Heart left ventricle (tissue), 13 donors: ENCODE measurements at regions not wholly inside any gene's neighbourhood (a gene's known extent, or its start where the extent isn't known, plus 50 kb on each side); places are given as distances from the start of the nearest gene placed in this dataset.

Experiments
- CTCF ChIP-seq, 12 donors: fragments of 200-600 bp; sonication (generic) in 4 of 12; IDR thresholded peaks; one replicate each; pipeline versions ENCODE4 v1.5.0 to v1.8.0; 2018 to 2022; ENCODE audit warnings: antibody characterized with exemption in 12 of 12, mild to moderate bottlenecking in 5 of 12
- POLR2A ChIP-seq, 2 donors: fragments of 450-650 bp; IDR thresholded peaks; one replicate each; pipeline ENCODE4 v1.6.1; 2017; ENCODE audit warnings: antibody characterized with exemption in 2 of 2, mild to moderate bottlenecking in 2 of 2, moderate library complexity in 2 of 2
- donor health status: ischemic (EF 13 %, LVEDD 7.1; RV severe dilation, severe dysfunction).
- donor health status: DM: no; HTN: yes; CAD: no.
- donor health status: DM: no; HTN: no; CAD: no.
- donor health status: ischemic (EF 25% LVEDD 6.9; RV normal size, moderate dysfunction).
- donor health status: ischemic (EF 25% LVEDD 5.7; RV mildly dilated, moderate dysfunction).
- donor health status: ischemic (EF 35%, LVEDD 5.7; RV mildly dilated, moderate dysfunction).
- donor health status: nonischemic (EF 11% LVEDD 7.7; RV severe dilation, severe dysfunction).
- donor health status: DM: yes; HTN: yes; CAD: no.
- donor health status: PGD.
- donor health status: ischemic (EF 29% LVEDD 5.4; RV normal size, mild dysfunction).
- donor health status: nonischemic (EF 23%, LVEDD 6.1; RV moderate dilation, normal function).

DNA sequence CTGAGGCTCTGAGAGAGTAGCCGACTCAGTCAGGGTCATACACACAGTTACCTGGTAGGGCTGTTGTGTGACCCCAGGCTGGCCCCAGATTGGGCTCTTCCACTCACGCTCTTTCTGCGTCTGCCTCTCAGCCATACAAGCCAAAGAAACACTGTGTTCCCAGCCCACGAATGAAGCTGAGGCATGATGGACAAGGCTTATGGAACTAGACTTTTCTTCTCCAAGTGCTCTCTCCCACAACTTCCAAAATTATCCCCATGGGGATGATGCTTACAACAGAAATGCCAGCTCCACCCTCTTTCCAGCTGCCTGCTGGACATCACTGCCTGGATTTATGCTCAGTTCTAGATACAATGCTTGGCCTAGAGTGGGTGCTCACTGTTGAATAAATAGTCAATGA is 102.8 kb upstream of the JUN start:
- TF ChIP-seq CTCF (IDR thresholded peaks at IDR 0.05) (no peak), POLR2A (IDR thresholded peaks at IDR 0.05) (no peak)
